H1 (cell line): ENCODE measurements at regions not wholly inside any gene's neighbourhood (a gene's known extent, or its start where the extent isn't known, plus 50 kb on each side); places are given as distances from the start of the nearest gene placed in this dataset.

Experiments used
- CTCF ChIA-PET: fragments of 300-600 bp; sonication (Branson Sonifier 250); formaldehyde crosslinking; loops from one replicate; lab custom pipeline; 2021; ENCODE audit not compliant: partially characterized antibody; lab: Charles Lee
- POLR2A ChIA-PET: fragments of 300-600 bp; sonication (Branson Sonifier 250); formaldehyde crosslinking; loops from one replicate; lab custom pipeline; 2021; ENCODE audit warnings: inconsistent platforms; ENCODE audit not compliant: partially characterized antibody; lab: Charles Lee
- DNase-seq, 2 experiments: peaks; one replicate each; pipeline versions ENCODE4 v3.0.0 to v3.0.0-alpha.2; 2010 to 2022; ENCODE audit warnings: low spot score in 2 of 2, low read depth in 1 of 2, mixed read lengths in 1 of 2
- FAIRE-seq: peaks from 2 replicates; lab custom pipeline; 2011; peaks lifted over from hg19 to GRCh38; lab: Jason Lieb, UNC
- H2AFZ ChIP-seq: 2 replicates; pipeline ENCODE4 v1.8.1; 2012; ENCODE audit warnings: low read length, inconsistent platforms
- H2AK5ac ChIP-seq: 2 replicates; pipeline ENCODE4 v1.6.1; 2013; ENCODE audit warnings: low read depth, low read length
- H2BK120ac ChIP-seq: replicated peaks from 2 replicates; pipeline ENCODE3; 2013; ENCODE audit warnings: low read depth, low read length, inconsistent platforms
- H2BK12ac ChIP-seq: 2 replicates; pipeline ENCODE4 v1.6.1; 2013; ENCODE audit warnings: low read depth, low read length
- H2BK15ac ChIP-seq: 2 replicates; pipeline ENCODE4 v1.6.1; 2013; ENCODE audit warnings: low read length
- H2BK20ac ChIP-seq: 2 replicates; pipeline ENCODE4 v1.6.1; 2013; ENCODE audit warnings: low read length
- H2BK5ac ChIP-seq: 2 replicates; pipeline ENCODE4 v1.6.1; 2013; ENCODE audit warnings: low read depth, low read length
- H3K14ac ChIP-seq: 2 replicates; pipeline ENCODE4 v1.6.1; 2013; ENCODE audit warnings: inconsistent platforms; ENCODE audit not compliant: insufficient read length
- H3K18ac ChIP-seq: 2 replicates; pipeline ENCODE4 v1.6.1; 2013; ENCODE audit warnings: low read length; ENCODE audit errors: extremely low read depth
- H3K23ac ChIP-seq: 2 replicates; pipeline ENCODE4 v1.6.1; 2013; ENCODE audit warnings: inconsistent platforms; ENCODE audit not compliant: insufficient read length
- H3K23me2 ChIP-seq: 2 replicates; pipeline ENCODE4 v1.6.1; 2013; ENCODE audit warnings: low read depth, low read length
- H3K27ac ChIP-seq: 2 replicates; pipeline ENCODE4 v1.6.1; 2011; ENCODE audit warnings: low read depth, low read length, inconsistent platforms
- H3K27me3 ChIP-seq, 4 experiments: replicated peaks in 1 of 4; 1 replicate in 1 of 4; 2 replicates in 3 of 4; pipeline versions ENCODE4 v1.6.1 to v1.8.1; 2011 to 2013; ENCODE audit warnings: low read length in 3 of 4, mild to moderate bottlenecking in 3 of 4, inconsistent platforms in 2 of 4, mixed read lengths in 2 of 4, moderate library complexity in 1 of 4; ENCODE audit not compliant: control insufficient read depth in 3 of 4, insufficient read depth in 3 of 4; ENCODE audit errors: extremely low read depth in 1 of 4
- H3K36me3 ChIP-seq, 4 experiments: 2 replicates each; pipeline versions ENCODE4 v1.6.1 to v1.8.1; 2011 to 2013; ENCODE audit warnings: mild to moderate bottlenecking in 4 of 4, low read length in 3 of 4, moderate library complexity in 2 of 4, control low read depth in 1 of 4, inconsistent platforms in 1 of 4; ENCODE audit not compliant: insufficient read depth in 4 of 4, control insufficient read depth in 2 of 4
- H3K4ac ChIP-seq: replicated peaks from 2 replicates; pipeline ENCODE3; 2013; ENCODE audit warnings: low read length, low read depth, mixed read lengths, inconsistent platforms; ENCODE audit not compliant: insufficient read length
- H3K4me1 ChIP-seq, 4 experiments: replicated peaks in 1 of 4; 1 replicate in 1 of 4; 2 replicates in 3 of 4; pipeline versions ENCODE4 v1.6.1 to v1.8.1; 2011 to 2013; ENCODE audit warnings: low read length in 3 of 4, inconsistent platforms in 2 of 4, mixed read lengths in 1 of 4; ENCODE audit not compliant: insufficient read depth in 4 of 4, control insufficient read depth in 3 of 4
- H3K4me2 ChIP-seq, 2 experiments: 2 replicates each; pipeline versions ENCODE4 v1.6.1 to v1.8.1; 2011 to 2013; ENCODE audit warnings: low read depth in 2 of 2, low read length in 2 of 2, control low read depth in 1 of 2, inconsistent platforms in 1 of 2, mild to moderate bottlenecking in 1 of 2; ENCODE audit not compliant: insufficient read depth in 1 of 2
- H3K4me3 ChIP-seq, 4 experiments: fragments of 200-600, 300-600 bp in 1 of 4; sonication (generic), shearing (Covaris generic), sonication (Bioruptor Twin) in 1 of 4; 2 replicates each; pipeline versions ENCODE4 v1.5.1 to v1.8.1; 2011 to 2016; ENCODE audit warnings: low read length in 4 of 4, low read depth in 3 of 4, control low read depth in 2 of 4, inconsistent platforms in 2 of 4, mild to moderate bottlenecking in 2 of 4, mixed read lengths in 1 of 4, moderate library complexity in 1 of 4; ENCODE audit not compliant: insufficient read depth in 2 of 4; ENCODE audit errors: extremely low read depth in 1 of 4
- H3K56ac ChIP-seq: replicated peaks from 2 replicates; pipeline ENCODE3; 2013; ENCODE audit warnings: low read depth, mild to moderate bottlenecking, mixed read lengths, low read length, inconsistent platforms; ENCODE audit not compliant: insufficient read length
- H3K79me1 ChIP-seq: 2 replicates; pipeline ENCODE4 v1.6.1; 2013; ENCODE audit warnings: low read depth, low read length, control low read depth
- H3K79me2 ChIP-seq, 2 experiments: 2 replicates each; pipeline versions ENCODE4 v1.6.1 to v1.8.1; 2012 to 2013; ENCODE audit warnings: low read length in 2 of 2, mild to moderate bottlenecking in 2 of 2, inconsistent platforms in 1 of 2; ENCODE audit not compliant: insufficient read depth in 2 of 2, control insufficient read depth in 1 of 2
- H3K9ac ChIP-seq, 4 experiments: replicated peaks in 1 of 4; 1 replicate in 1 of 4; 2 replicates in 3 of 4; pipeline versions ENCODE4 v1.6.1 to v1.8.1; 2011 to 2013; ENCODE audit warnings: low read depth in 3 of 4, low read length in 3 of 4, control low read depth in 2 of 4, mild to moderate bottlenecking in 2 of 4, moderate library complexity in 2 of 4, inconsistent platforms in 1 of 4; ENCODE audit errors: extremely low read depth in 1 of 4
- H3K9me3 ChIP-seq, 2 experiments: 2 replicates each; pipeline versions ENCODE4 v1.6.1 to v1.8.1; 2012 to 2013; ENCODE audit warnings: mild to moderate bottlenecking in 2 of 2, moderate library complexity in 2 of 2, control low read depth in 1 of 2, inconsistent platforms in 1 of 2, low read depth in 1 of 2, low read length in 1 of 2, mixed read lengths in 1 of 2; ENCODE audit not compliant: insufficient read depth in 2 of 2
- H4K20me1 ChIP-seq, 2 experiments: replicated peaks in 1 of 2; 2 replicates each; pipeline versions ENCODE3 to v1.8.1; 2011 to 2013; ENCODE audit warnings: inconsistent platforms in 2 of 2, low read length in 2 of 2, mild to moderate bottlenecking in 1 of 2; ENCODE audit not compliant: insufficient read depth in 2 of 2, control insufficient read depth in 1 of 2
- H4K5ac ChIP-seq: 2 replicates; pipeline ENCODE4 v1.6.1; 2013; ENCODE audit warnings: low read length, low read depth, mixed read lengths, inconsistent platforms; ENCODE audit not compliant: insufficient read length
- H4K8ac ChIP-seq: 2 replicates; pipeline ENCODE4 v1.8.0; 2013; ENCODE audit warnings: mild to moderate bottlenecking, moderate library complexity, low read length, inconsistent platforms; ENCODE audit not compliant: insufficient read depth; ENCODE audit errors: extremely low read depth
- H4K91ac ChIP-seq: replicated peaks from 2 replicates; pipeline ENCODE3; 2013; ENCODE audit warnings: low read length, mixed read lengths, inconsistent platforms; ENCODE audit not compliant: insufficient read length
- EGR1 ChIP-seq: IDR thresholded peaks from 2 replicates; pipeline ENCODE4 v1.6.1; 2011; ENCODE audit warnings: low read depth, low read length, borderline replicate concordance
- KDM5A ChIP-seq: fragments of 200-600 bp; IDR thresholded peaks from 2 replicates; pipeline ENCODE4 v1.7.1; 2012; ENCODE audit warnings: mild to moderate bottlenecking, low read length, inconsistent platforms, mixed read lengths
- MAFK ChIP-seq: IDR thresholded peaks from 2 replicates; pipeline ENCODE4 v1.6.1; 2012; ENCODE audit warnings: low read depth, mild to moderate bottlenecking, improper control_type of control experiment, low read length
- NRF1 ChIP-seq: IDR thresholded peaks from 2 replicates; pipeline ENCODE4 v1.6.1; 2011; ENCODE audit warnings: mild to moderate bottlenecking, low read depth, low read length, improper control_type of control experiment
- YY1 ChIP-seq: IDR thresholded peaks from 2 replicates; pipeline ENCODE4 v1.6.1; 2011; ENCODE audit warnings: low read depth, mild to moderate bottlenecking, low read length

- H4K91ac ChIP-seq = no peak overlapping the region
- H2BK120ac ChIP-seq = no peak overlapping the region
- H3K4ac ChIP-seq = no peak overlapping the region
- H3K27me3 ChIP-seq = no peaks in the 10 kb centered on the region
- DNase-seq (no peak), FAIRE-seq (no peak)
- H3K18ac ChIP-seq = no peak overlapping the region
- H3K36me3 ChIP-seq = no peaks in the 10 kb centered on the region
- no peaks in the 10 kb centered on the region for H3K9me3 ChIP-seq
- no peaks in the 10 kb centered on the region for H3K23me2 ChIP-seq
- no peak overlapping the region for H2BK20ac ChIP-seq
- POLR2A ChIA-PET = no interaction called here
- H3K79me2 ChIP-seq = no peaks in the 10 kb centered on the region
- no peak overlapping the region for H4K8ac ChIP-seq
- H3K9ac ChIP-seq = no peak overlapping the region
- H4K20me1 ChIP-seq = no peaks in the 10 kb centered on the region
- H2BK15ac ChIP-seq = no peak overlapping the region
- H3K14ac ChIP-seq = no peak overlapping the region
- no peak overlapping the region for H3K4me3 ChIP-seq
- CTCF ChIA-PET = no interaction called here
- no peak overlapping the region for H4K5ac ChIP-seq
- H2BK5ac ChIP-seq = no peak overlapping the region
- no peak overlapping the region for H3K4me2 ChIP-seq
- no peak overlapping the region for H3K27ac ChIP-seq
- H2AK5ac ChIP-seq = no peak overlapping the region
- H3K23ac ChIP-seq = no peak overlapping the region
- no peaks in the 10 kb centered on the region for H3K79me1 ChIP-seq
- H2AFZ ChIP-seq = no peak overlapping the region
- no peaks in the 10 kb centered on the region for H3K4me1 ChIP-seq
- H2BK12ac ChIP-seq = no peak overlapping the region
- H3K56ac ChIP-seq = no peak overlapping the region
- no peak for TF ChIP-seq YY1
- TF ChIP-seq KDM5A = no peak
- TF ChIP-seq MAFK = no peak
- no peak for TF ChIP-seq NRF1
- TF ChIP-seq EGR1 = no peak
Observed at GRCh38 chr4:19021617-19022016, 1000.1 kb upstream of the LCORL start.
